OCI-LY7 (cell line): ENCODE measurements at regions not wholly inside any gene's neighbourhood (a gene's known extent, or its start where the extent isn't known, plus 50 kb on each side); places are given as distances from the start of the nearest gene placed in this dataset.

Source experiments
- EZH2phosphoT487 ChIP-seq: fragments of 200-600 bp; sonication (generic); IDR thresholded peaks from 2 replicates; pipeline ENCODE4 v1.6.1; 2018; ENCODE audit warnings: low read depth, borderline replicate concordance, mild to moderate bottlenecking, mixed run types, antibody characterized with exemption, low read length, moderate library complexity, mixed read lengths
- TF ChIP-seq, protein P1 (sequence below): fragments of 200-600 bp; sonication (generic); conservative IDR thresholded peaks from 2 replicates; pipeline ENCODE4 v1.5.1; 2014; ENCODE audit warnings: mild to moderate bottlenecking, antibody characterized with exemption, low read length, moderate library complexity, mixed read lengths

DNA sequence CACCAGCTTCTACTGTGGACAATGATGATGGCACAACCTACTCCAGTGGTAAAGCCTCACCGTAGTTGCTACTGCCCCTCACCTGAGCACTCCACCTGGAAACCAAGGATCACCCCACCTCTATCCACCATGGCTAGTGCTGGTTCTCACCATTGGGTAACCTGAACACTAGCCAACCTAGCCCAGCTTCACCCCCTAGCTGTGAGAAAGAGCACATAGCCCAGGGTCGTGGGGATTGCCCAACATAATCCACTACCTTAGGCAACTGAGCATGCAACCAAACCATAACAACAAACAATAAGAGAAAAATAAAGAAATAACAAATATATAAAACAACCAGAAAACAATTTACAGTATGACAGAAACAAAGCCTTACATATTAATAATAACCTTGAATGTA, 560.1 kb downstream of the DIAPH3 start:
- TF ChIP-seq, protein P1, sequence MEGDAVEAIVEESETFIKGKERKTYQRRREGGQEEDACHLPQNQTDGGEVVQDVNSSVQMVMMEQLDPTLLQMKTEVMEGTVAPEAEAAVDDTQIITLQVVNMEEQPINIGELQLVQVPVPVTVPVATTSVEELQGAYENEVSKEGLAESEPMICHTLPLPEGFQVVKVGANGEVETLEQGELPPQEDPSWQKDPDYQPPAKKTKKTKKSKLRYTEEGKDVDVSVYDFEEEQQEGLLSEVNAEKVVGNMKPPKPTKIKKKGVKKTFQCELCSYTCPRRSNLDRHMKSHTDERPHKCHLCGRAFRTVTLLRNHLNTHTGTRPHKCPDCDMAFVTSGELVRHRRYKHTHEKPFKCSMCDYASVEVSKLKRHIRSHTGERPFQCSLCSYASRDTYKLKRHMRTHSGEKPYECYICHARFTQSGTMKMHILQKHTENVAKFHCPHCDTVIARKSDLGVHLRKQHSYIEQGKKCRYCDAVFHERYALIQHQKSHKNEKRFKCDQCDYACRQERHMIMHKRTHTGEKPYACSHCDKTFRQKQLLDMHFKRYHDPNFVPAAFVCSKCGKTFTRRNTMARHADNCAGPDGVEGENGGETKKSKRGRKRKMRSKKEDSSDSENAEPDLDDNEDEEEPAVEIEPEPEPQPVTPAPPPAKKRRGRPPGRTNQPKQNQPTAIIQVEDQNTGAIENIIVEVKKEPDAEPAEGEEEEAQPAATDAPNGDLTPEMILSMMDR, result no peak
- no peak for TF ChIP-seq EZH2phosphoT487
